DND-41 (cell line): ENCODE measurements at regions not wholly inside any gene's neighbourhood (a gene's known extent, or its start where the extent isn't known, plus 50 kb on each side); places are given as distances from the start of the nearest gene placed in this dataset.

Source experiments
- EZH2 ChIP-seq: IDR thresholded peaks from 3 replicates; pipeline ENCODE4 v1.6.1; 2012; ENCODE audit warnings: borderline replicate concordance, low read depth, mild to moderate bottlenecking, moderate library complexity, low read length, inconsistent platforms; ENCODE audit not compliant: severe bottlenecking
- TF ChIP-seq, protein P1 (sequence below): IDR thresholded peaks from 2 replicates; pipeline ENCODE4 v1.5.1; 2012; ENCODE audit warnings: borderline replicate concordance, low read length, moderate library complexity, mild to moderate bottlenecking; ENCODE audit not compliant: poor library complexity, severe bottlenecking; ENCODE audit errors: extremely low read depth

DNA sequence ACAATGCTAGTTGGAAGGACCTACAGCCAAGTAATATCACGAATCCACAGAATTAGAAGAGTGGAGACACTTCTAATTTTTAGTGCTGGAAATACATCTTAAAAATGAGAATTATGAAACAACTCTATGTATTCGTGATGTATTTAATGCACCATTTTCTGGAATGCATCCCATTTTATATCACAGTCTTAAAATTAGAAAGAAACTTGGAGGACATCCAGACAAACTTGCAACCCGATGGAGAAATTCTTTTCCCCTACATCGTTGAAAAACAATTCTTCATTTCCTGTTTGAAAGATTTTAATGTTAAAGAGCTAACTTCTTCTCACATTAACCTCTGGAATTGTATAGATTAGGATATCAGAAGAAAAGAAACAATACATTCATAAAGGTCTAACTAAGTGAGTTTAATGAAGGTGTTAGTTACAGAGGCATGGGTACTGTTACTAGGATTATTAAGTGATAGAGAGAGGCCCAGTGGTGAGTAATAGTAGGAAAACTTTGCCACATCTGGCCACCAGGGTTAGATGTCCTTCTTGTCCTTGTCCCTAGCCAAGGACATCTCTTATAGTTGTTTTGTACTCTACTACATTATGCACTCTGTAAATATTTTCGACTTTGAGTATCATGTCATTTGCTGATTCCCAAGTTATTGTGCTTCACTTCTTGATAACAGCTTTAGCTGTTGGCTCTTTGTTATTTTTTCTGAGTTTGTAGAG lies 502.4 kb upstream of the PTCHD4 start:
- TF ChIP-seq, protein P1, sequence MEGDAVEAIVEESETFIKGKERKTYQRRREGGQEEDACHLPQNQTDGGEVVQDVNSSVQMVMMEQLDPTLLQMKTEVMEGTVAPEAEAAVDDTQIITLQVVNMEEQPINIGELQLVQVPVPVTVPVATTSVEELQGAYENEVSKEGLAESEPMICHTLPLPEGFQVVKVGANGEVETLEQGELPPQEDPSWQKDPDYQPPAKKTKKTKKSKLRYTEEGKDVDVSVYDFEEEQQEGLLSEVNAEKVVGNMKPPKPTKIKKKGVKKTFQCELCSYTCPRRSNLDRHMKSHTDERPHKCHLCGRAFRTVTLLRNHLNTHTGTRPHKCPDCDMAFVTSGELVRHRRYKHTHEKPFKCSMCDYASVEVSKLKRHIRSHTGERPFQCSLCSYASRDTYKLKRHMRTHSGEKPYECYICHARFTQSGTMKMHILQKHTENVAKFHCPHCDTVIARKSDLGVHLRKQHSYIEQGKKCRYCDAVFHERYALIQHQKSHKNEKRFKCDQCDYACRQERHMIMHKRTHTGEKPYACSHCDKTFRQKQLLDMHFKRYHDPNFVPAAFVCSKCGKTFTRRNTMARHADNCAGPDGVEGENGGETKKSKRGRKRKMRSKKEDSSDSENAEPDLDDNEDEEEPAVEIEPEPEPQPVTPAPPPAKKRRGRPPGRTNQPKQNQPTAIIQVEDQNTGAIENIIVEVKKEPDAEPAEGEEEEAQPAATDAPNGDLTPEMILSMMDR = no peak
- TF ChIP-seq EZH2 = no peak
